Adipocyte (in vitro differentiated cells): ENCODE measurements at regions not wholly inside any gene's neighbourhood (a gene's known extent, or its start where the extent isn't known, plus 50 kb on each side); places are given as distances from the start of the nearest gene placed in this dataset.

ENCODE experiments used
- DNase-seq: peaks from one replicate; pipeline ENCODE4 v3.0.0-alpha.2; 2015; ENCODE audit warnings: low read depth
- H3K27me3 ChIP-seq: replicated peaks from 2 replicates; pipeline ENCODE4 v1.7.0; 2013; ENCODE audit warnings: mild to moderate bottlenecking, low read length, moderate library complexity; ENCODE audit not compliant: control insufficient read depth, insufficient read depth
- H3K36me3 ChIP-seq: 2 replicates; pipeline ENCODE4 v1.7.0; 2013; ENCODE audit warnings: low read length, mild to moderate bottlenecking, moderate library complexity; ENCODE audit not compliant: control insufficient read depth, insufficient read depth, severe bottlenecking
- H3K4me1 ChIP-seq: 2 replicates; pipeline ENCODE4 v1.7.0; 2013; ENCODE audit warnings: mild to moderate bottlenecking, low read length, moderate library complexity; ENCODE audit not compliant: control insufficient read depth, insufficient read depth
- H3K4me3 ChIP-seq: 2 replicates; pipeline ENCODE4 v1.7.0; 2013; ENCODE audit warnings: mild to moderate bottlenecking, low read length, moderate library complexity
- H3K9ac ChIP-seq: 2 replicates; pipeline ENCODE4 v1.7.0; 2013; ENCODE audit warnings: mild to moderate bottlenecking, low read length, moderate library complexity
- H3K9me3 ChIP-seq: 2 replicates; pipeline ENCODE4 v1.7.0; 2013; ENCODE audit warnings: mild to moderate bottlenecking, low read length, moderate library complexity; ENCODE audit not compliant: control insufficient read depth

GRCh38 chr9:38166501-38166900 lies 97.5 kb upstream of the SHB start:
- peaks cover 5% of the 10 kb centered on the region for H3K27me3 ChIP-seq
- no peak overlapping the region for H3K4me3 ChIP-seq
- H3K36me3 ChIP-seq = no peaks in the 10 kb centered on the region
- peaks cover 14% of the 10 kb centered on the region for H3K4me1 ChIP-seq
- DNase-seq = no peak
- H3K9ac ChIP-seq = no peak overlapping the region
- H3K9me3 ChIP-seq = peaks cover 16% of the 10 kb centered on the region

- Histone ChIP-seq H3K4me1 (peaks cover 14% of the 10 kb centered on the region), H3K36me3 (no peaks in the 10 kb centered on the region), H3K9me3 (peaks cover 3% of the 10 kb centered on the region), H3K4me3 (no peak overlapping the region), H3K9ac (no peak overlapping the region), H3K27me3 (peaks cover 5% of the 10 kb centered on the region)
- no peak for DNase-seq
Measured at GRCh38 chr9:38164659-38165221, 95.7 kb upstream of the SHB start.

- Histone ChIP-seq H3K9ac (no peak overlapping the region), H3K27me3 (peaks cover 5% of the 10 kb centered on the region), H3K4me1 (peaks cover 14% of the 10 kb centered on the region), H3K9me3 (no peaks in the 10 kb centered on the region), H3K4me3 (no peak overlapping the region), H3K36me3 (no peaks in the 10 kb centered on the region)
- no peak for DNase-seq
Measured at GRCh38 chr9:38163518-38163917, 94.5 kb upstream of the SHB start.

GRCh38 chr9:38162332-38163211 lies 93.5 kb upstream of the SHB start:
- Histone ChIP-seq H3K4me1 (peaks cover 14% of the 10 kb centered on the region), H3K27me3 (peaks cover 5% of the 10 kb centered on the region), H3K4me3 (no peak overlapping the region), H3K9me3 (no peaks in the 10 kb centered on the region), H3K9ac (no peak overlapping the region), H3K36me3 (no peaks in the 10 kb centered on the region)
- no peak for DNase-seq

GRCh38 chr9:38160613-38161215 lies 91.7 kb upstream of the SHB start:
- Histone ChIP-seq H3K9me3 (no peaks in the 10 kb centered on the region), H3K27me3 (peaks cover 5% of the 10 kb centered on the region), H3K9ac (no peak overlapping the region), H3K36me3 (no peaks in the 10 kb centered on the region), H3K4me1 (peaks cover 14% of the 10 kb centered on the region), H3K4me3 (no peak overlapping the region)
- peak; percentile 75 for DNase-seq

DNA sequence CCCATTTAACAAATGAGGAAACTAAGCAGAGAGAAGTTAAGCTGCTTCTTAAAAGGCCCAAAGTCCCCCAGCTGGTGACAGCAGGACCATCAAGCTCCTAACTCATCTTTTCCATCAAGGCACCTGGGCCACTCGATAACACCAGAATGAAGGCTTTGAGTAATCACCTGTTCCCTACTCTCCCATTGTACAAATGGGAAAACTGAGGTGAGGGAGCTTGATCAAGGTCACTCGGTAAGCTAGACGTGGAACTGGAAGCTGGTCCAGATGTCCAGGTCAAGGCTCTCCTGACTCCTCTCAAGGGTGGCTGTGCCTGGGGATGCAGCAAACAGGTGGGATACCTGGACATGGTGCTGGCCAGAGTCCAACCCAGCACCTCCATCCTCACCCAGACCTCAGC lies 90.6 kb upstream of the SHB start:
- Histone ChIP-seq H3K27me3 (peaks cover 5% of the 10 kb centered on the region), H3K4me3 (no peak overlapping the region), H3K4me1 (peaks cover 14% of the 10 kb centered on the region), H3K36me3 (no peaks in the 10 kb centered on the region), H3K9ac (no peak overlapping the region), H3K9me3 (no peaks in the 10 kb centered on the region)
- no peak for DNase-seq

DNA sequence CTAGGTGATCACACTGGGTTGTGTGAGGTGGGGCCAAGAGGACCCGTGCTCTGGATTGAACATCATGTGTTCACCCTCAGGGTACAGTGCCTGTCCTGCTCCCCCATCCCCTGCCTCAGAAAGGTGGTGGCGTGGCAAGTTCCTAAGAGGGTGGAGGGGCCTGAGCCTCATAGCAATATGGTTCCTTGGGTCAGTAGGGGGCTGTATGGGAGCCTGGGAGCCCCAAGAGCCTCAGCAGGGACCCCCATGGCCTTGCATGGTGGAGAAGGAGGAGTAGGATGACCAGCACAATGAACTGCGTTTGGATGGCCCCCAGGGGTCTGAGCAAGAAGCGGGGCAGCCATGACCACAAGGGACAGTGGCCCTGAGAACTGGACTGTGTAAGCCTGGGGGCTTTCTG lies 89.6 kb upstream of the SHB start:
- Histone ChIP-seq H3K27me3 (no peaks in the 10 kb centered on the region), H3K9ac (no peak overlapping the region), H3K36me3 (no peaks in the 10 kb centered on the region), H3K4me3 (no peak overlapping the region), H3K4me1 (peaks cover 14% of the 10 kb centered on the region), H3K9me3 (no peaks in the 10 kb centered on the region)
- no peak for DNase-seq

- Histone ChIP-seq H3K9me3 (no peaks in the 10 kb centered on the region), H3K4me3 (no peak overlapping the region), H3K36me3 (no peaks in the 10 kb centered on the region), H3K4me1 (peaks cover 11% of the 10 kb centered on the region), H3K27me3 (no peaks in the 10 kb centered on the region), H3K9ac (no peak overlapping the region)
- no peak for DNase-seq
Measured at GRCh38 chr9:38157711-38158110, 88.7 kb upstream of the SHB start.

GRCh38 chr9:38154501-38155421 lies 85.7 kb upstream of the SHB start:
- no peaks in the 10 kb centered on the region for H3K9me3 ChIP-seq
- H3K9ac ChIP-seq = no peak overlapping the region
- peaks cover 10% of the 10 kb centered on the region for H3K27me3 ChIP-seq
- no peaks in the 10 kb centered on the region for H3K36me3 ChIP-seq
- H3K4me3 ChIP-seq = no peak overlapping the region
- no peak for DNase-seq
- no peaks in the 10 kb centered on the region for H3K4me1 ChIP-seq

GRCh38 chr9:38153910-38154291 lies 84.9 kb upstream of the SHB start:
- H3K9ac ChIP-seq = no peak overlapping the region
- no peak for DNase-seq
- no peak overlapping the region for H3K4me3 ChIP-seq
- no peaks in the 10 kb centered on the region for H3K4me1 ChIP-seq
- no peaks in the 10 kb centered on the region for H3K36me3 ChIP-seq
- H3K9me3 ChIP-seq = no peaks in the 10 kb centered on the region
- H3K27me3 ChIP-seq = peaks cover 14% of the 10 kb centered on the region
